ENCODE measurements at regions not wholly inside any gene's neighbourhood (a gene's known extent, or its start where the extent isn't known, plus 50 kb on each side); places are given as distances from the start of the nearest gene placed in this dataset.

DNA sequence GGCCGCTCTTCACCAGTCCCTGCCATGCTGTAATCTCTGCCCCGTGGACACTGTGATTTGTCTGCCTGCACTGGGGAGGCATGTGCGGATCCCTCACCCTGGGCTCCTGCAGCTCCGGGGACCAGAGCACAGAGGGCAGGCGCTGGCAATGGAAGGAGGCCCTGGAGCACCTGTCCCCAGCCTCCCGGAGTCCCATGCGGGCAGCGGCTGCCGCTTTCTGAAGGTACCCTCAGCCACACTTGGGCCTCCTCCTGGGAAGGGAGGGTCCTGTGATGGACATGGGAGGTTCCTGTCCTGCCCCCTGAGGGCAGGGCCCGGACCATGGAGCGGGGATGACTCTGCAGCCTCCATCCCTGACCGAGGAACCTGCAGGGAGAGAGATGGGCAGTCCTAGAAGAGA lies 297.4 kb upstream of the SFSWAP start:
- TF ChIP-seq POLR2A (IDR thresholded peaks at IDR 0.05; ENCODE audit: low read length) (no peak), GATA1 (IDR thresholded peaks at IDR 0.05; ENCODE audit: low read depth, low read length) (no peak)
